HUES6 (cell line): ENCODE measurements at regions not wholly inside any gene's neighbourhood (a gene's known extent, or its start where the extent isn't known, plus 50 kb on each side); places are given as distances from the start of the nearest gene placed in this dataset.
A peak's percentile ranks its signal among the peaks of the same experiment; 100 is the strongest.

Experiments
- H3K27ac ChIP-seq: 2 replicates; pipeline ENCODE4 v1.7.0; 2013; ENCODE audit warnings: low read depth, mild to moderate bottlenecking, low read length, inconsistent platforms
- H3K27me3 ChIP-seq: 2 replicates; pipeline ENCODE4 v1.6.1; 2013; ENCODE audit warnings: low read length; ENCODE audit not compliant: control insufficient read depth, insufficient read depth
- H3K36me3 ChIP-seq: 2 replicates; pipeline ENCODE4 v1.6.1; 2013; ENCODE audit warnings: low read length; ENCODE audit not compliant: control insufficient read depth, insufficient read depth
- H3K4me1 ChIP-seq: 2 replicates; pipeline ENCODE4 v1.6.1; 2013; ENCODE audit warnings: low read length; ENCODE audit not compliant: control insufficient read depth, insufficient read depth
- H3K4me3 ChIP-seq: 2 replicates; pipeline ENCODE4 v1.5.1; 2013; ENCODE audit warnings: low read depth, low read length
- H3K9ac ChIP-seq: one replicate; pipeline ENCODE4 v1.6.1; 2013; ENCODE audit warnings: mild to moderate bottlenecking, low read length
- H3K9me3 ChIP-seq: 2 replicates; pipeline ENCODE4 v1.6.1; 2013; ENCODE audit warnings: low read depth, low read length; ENCODE audit not compliant: control insufficient read depth, insufficient read depth

DNA sequence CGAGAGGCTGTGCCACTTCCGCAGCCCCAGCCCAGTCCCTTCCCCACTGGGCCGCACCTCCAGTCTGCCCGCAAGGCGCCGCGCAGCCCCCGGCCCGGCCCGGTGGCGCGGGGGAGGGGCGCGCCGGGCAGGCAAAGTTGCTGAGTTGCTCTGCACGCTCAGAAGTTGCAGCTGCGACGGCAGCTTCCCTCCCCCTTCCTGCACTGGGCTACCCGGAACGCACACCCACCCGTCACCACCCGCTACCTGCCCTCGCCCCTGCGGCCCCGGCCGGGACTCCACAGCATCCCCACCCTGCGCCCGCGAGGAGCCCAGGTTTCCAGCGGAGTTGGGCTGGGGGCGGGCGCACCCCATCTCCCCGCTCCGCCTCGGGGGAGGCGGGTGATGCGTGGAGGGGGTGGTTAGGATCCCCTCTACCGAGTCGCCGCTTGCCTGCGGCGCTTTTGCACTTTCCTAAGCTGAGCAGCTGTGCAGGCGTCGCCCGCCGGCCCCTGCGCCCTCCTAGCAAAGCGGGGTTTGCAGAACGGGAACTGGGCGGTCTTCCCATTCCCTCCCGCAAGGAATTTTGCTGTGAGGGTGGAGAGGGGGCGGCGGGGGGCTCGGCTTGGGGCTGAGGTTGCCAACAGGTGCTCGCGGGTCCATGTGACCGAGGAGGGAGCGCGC lies 55.9 kb upstream of the RREB1 start:
- Histone ChIP-seq H3K4me3 (peak overlapping the region; percentile 78), H3K27me3 (no peaks in the 10 kb centered on the region; the same call in 1 of the 2 replicates), H3K27ac (peak overlapping the region; percentile 7; the same call in 1 of the 2 replicates), H3K4me1 (peaks cover 10% of the 10 kb centered on the region), H3K9ac (peak overlapping the region; percentile 76), H3K36me3 (no peaks in the 10 kb centered on the region), H3K9me3 (no peaks in the 10 kb centered on the region)

DNA sequence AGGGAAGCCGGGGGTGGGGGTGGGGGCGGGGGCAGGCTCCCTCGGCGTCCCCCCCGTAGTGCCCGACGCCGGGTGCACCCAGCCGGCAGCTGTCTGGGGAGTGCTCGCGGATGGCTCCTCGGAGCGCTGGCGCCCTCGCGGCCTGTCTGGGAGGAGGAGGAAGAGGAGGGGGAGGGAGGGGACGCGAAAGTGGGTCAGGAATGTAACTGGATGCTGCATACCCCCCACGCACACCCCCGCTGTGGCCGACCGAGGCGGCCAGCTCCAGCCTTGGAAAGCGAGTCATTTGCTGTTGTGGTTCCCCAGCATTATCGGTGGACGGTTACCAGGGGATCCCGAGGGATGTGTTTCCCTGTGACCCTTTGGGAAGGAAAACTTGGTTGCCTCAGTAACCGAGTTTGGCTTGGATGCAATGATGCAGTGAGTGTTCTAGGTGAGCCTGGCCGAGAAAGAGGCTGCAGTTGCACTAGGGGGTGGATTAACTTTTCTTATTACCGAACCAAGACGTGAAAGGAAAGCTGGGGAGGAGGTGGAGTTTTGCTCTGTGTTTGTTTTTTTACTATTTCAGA lies 55.2 kb upstream of the RREB1 start:
- no peaks in the 10 kb centered on the region; the same call in 1 of the 2 replicates for H3K27me3 ChIP-seq
- peak overlapping the region; percentile 48 for H3K9ac ChIP-seq
- peak overlapping the region; percentile 78 for H3K4me3 ChIP-seq
- H3K36me3 ChIP-seq = no peaks in the 10 kb centered on the region
- H3K27ac ChIP-seq = no peak overlapping the region
- peaks cover 10% of the 10 kb centered on the region for H3K4me1 ChIP-seq
- no peaks in the 10 kb centered on the region for H3K9me3 ChIP-seq

DNA sequence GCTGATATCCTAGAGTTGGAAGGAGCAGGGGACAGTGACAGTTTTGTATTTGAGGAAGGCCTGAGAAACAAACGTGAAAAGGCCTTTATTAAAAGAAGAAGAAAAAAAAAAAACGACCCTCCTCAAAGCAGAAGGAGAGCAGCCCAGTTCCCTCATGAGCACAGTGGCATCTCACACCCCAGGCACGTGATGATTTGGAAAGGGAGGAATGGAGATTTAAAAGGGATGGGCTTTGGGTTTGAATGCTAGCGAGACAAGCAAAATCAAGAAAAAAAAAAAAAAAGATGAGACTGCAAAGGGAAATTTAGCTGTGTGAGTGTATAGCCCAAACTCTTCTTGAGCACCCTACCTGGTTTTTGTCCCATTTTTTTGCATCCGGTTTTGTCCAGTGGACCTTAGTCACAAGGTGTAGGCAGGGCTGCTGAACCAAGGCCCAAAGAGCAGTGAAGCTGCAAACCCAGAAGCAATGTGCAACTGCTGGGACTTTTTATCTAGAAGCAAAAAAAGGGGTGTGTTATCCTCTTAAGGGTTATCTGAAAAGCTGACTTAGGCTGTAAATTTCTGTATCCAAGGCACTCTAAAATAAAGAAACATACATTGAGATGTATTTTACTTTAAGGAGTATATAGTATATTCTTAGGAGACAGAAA lies 54.5 kb upstream of the RREB1 start:
- Histone ChIP-seq H3K27ac (no peak overlapping the region), H3K36me3 (no peaks in the 10 kb centered on the region), H3K4me1 (peaks cover 10% of the 10 kb centered on the region), H3K9ac (peak overlapping the region; percentile 48), H3K4me3 (peak overlapping the region; percentile 78), H3K27me3 (no peaks in the 10 kb centered on the region; the same call in 1 of the 2 replicates), H3K9me3 (no peaks in the 10 kb centered on the region)
